Calu3 (cell line): ENCODE measurements at regions not wholly inside any gene's neighbourhood (a gene's known extent, or its start where the extent isn't known, plus 50 kb on each side); places are given as distances from the start of the nearest gene placed in this dataset.

Experiments
- BruUV-seq: library from RNA; stranded (reverse); fragments of 400-500 nt; replicated peaks from 2 replicates; lab custom pipeline; 2021; lab: Mats Ljungman, UMichigan
- CTCF ChIA-PET: fragments of 300-600 bp; sonication (Branson Sonifier 250); formaldehyde crosslinking; loops from one replicate; lab custom pipeline; 2022; ENCODE audit warnings: antibody characterized with exemption; lab: Charles Lee
- DNase-seq: peaks from one replicate; pipeline ENCODE4 v3.0.0; 2022
- H3K27ac Mint-ChIP-seq: one replicate; pipeline ENCODE4 v1.8.0; 2022; ENCODE audit warnings: mixed read lengths; ENCODE audit not compliant: unreplicated experiment
- H3K27me3 Mint-ChIP-seq: one replicate; pipeline ENCODE4 v1.8.0; 2022; ENCODE audit warnings: mixed read lengths; ENCODE audit not compliant: unreplicated experiment
- H3K36me3 Mint-ChIP-seq: one replicate; pipeline ENCODE4 v1.8.0; 2022; ENCODE audit warnings: mild to moderate bottlenecking, moderate library complexity, mixed read lengths; ENCODE audit not compliant: insufficient read depth, unreplicated experiment
- H3K4me1 Mint-ChIP-seq: one replicate; pipeline ENCODE4 v1.8.0; 2022; ENCODE audit warnings: mild to moderate bottlenecking, low read depth, mixed read lengths; ENCODE audit not compliant: unreplicated experiment
- H3K4me3 Mint-ChIP-seq: one replicate; pipeline ENCODE4 v1.8.0; 2022; ENCODE audit warnings: mild to moderate bottlenecking, low read depth, moderate library complexity, mixed read lengths; ENCODE audit not compliant: unreplicated experiment
- H3K9me3 Mint-ChIP-seq: one replicate; pipeline ENCODE4 v1.8.0; 2022; ENCODE audit warnings: low read depth, mixed read lengths; ENCODE audit not compliant: unreplicated experiment
- intact Hi-C: fragments of 100-400 bp; cut with micrococcal nuclease; formaldehyde crosslinking; loops from one replicate; pipeline ENCODE4 v1.10.0; 2022; ENCODE audit not compliant: unreplicated experiment
- TF ChIP-seq, protein P1 (sequence below): fragments of 200-600 bp; IDR thresholded peaks from one replicate; pipeline ENCODE4 v1.8.0; 2022; ENCODE audit warnings: antibody characterized with exemption; ENCODE audit not compliant: unreplicated experiment

DNA sequence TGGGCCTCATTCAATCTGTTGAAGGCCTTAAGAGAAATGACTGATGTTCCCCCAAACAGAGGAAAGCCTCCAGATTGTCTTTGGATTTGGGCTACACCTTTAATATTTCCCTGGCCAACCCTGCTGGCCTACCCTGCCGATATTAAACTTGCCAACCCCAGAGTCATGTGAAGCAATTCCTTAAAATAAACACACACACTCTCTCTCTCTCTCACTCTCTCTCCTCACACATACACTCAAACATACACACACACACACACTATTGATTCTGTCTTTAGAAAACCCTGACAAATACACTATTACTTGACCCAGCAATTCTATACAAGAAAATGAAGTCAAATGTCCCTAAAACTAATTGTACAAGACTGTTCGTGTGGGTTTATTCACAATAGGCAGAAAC, 109.9 kb upstream of the ST8SIA2 start:
- no peaks in the 10 kb centered on the region for H3K36me3 Mint-ChIP-seq
- no peaks in the 10 kb centered on the region for H3K9me3 Mint-ChIP-seq
- intact Hi-C loops: no loop called here
- DNase-seq: no peak
- CTCF ChIA-PET: no interaction called here
- no peak overlapping the region for H3K4me3 Mint-ChIP-seq
- no TSS peak for BruUV-seq
- H3K4me1 Mint-ChIP-seq: no peaks in the 10 kb centered on the region
- TF ChIP-seq, protein P1, sequence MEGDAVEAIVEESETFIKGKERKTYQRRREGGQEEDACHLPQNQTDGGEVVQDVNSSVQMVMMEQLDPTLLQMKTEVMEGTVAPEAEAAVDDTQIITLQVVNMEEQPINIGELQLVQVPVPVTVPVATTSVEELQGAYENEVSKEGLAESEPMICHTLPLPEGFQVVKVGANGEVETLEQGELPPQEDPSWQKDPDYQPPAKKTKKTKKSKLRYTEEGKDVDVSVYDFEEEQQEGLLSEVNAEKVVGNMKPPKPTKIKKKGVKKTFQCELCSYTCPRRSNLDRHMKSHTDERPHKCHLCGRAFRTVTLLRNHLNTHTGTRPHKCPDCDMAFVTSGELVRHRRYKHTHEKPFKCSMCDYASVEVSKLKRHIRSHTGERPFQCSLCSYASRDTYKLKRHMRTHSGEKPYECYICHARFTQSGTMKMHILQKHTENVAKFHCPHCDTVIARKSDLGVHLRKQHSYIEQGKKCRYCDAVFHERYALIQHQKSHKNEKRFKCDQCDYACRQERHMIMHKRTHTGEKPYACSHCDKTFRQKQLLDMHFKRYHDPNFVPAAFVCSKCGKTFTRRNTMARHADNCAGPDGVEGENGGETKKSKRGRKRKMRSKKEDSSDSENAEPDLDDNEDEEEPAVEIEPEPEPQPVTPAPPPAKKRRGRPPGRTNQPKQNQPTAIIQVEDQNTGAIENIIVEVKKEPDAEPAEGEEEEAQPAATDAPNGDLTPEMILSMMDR: no peak
- H3K27me3 Mint-ChIP-seq: peaks cover 14% of the 10 kb centered on the region
- no peak overlapping the region for H3K27ac Mint-ChIP-seq

DNA sequence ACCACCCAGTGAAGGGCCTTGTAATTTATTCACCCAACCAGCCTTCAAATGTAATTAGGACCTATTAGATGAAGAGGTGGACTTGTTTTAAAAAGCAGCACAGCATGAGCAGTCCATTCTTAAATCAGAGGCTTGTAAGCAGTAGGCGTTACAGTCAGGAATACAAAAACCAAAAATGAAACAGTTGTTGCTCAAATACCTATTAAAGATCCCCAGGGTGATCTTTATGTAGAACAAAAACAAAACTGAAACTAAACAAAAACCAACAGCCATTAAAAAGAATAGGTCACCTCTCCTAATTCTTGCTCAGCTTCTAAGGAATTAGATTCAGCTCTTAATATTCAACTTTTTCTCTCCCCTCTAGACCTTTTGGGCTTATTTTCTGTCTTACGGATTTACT, 104.9 kb upstream of the ST8SIA2 start:
- H3K4me1 Mint-ChIP-seq: no peaks in the 10 kb centered on the region
- H3K4me3 Mint-ChIP-seq: no peak overlapping the region
- H3K36me3 Mint-ChIP-seq: no peaks in the 10 kb centered on the region
- H3K27me3 Mint-ChIP-seq: peaks cover 42% of the 10 kb centered on the region
- BruUV-seq: no TSS peak
- CTCF ChIA-PET: no interaction called here
- intact Hi-C loops: no loop called here
- TF ChIP-seq, protein P1: no peak
- no peak for DNase-seq
- no peaks in the 10 kb centered on the region for H3K9me3 Mint-ChIP-seq
- no peak overlapping the region for H3K27ac Mint-ChIP-seq

DNA sequence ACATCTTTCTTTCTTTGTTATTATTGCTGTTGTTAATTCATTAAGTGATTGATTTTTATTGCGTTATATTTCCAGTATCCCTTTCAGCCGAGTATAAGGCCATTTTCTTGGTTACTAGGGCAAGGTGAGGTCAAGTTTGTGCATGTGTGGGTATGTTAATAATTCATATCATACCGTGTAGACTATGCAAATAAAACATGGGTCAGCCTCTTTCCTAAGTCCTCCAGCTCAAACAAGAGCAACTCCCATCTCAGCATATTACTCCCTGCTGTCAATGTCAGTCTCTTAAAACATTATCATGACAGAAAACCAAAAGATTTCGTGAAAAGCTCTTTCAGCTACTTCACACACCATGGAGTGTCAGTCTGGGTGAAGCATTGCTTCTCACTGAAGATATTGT, 103.9 kb upstream of the ST8SIA2 start:
- DNase-seq: no peak
- no peaks in the 10 kb centered on the region for H3K4me1 Mint-ChIP-seq
- H3K9me3 Mint-ChIP-seq: no peaks in the 10 kb centered on the region
- peaks cover 43% of the 10 kb centered on the region for H3K27me3 Mint-ChIP-seq
- intact Hi-C loops: no loop called here
- H3K27ac Mint-ChIP-seq: no peak overlapping the region
- no peaks in the 10 kb centered on the region for H3K36me3 Mint-ChIP-seq
- TF ChIP-seq, protein P1: no peak
- H3K4me3 Mint-ChIP-seq: no peak overlapping the region
- no TSS peak for BruUV-seq
- CTCF ChIA-PET: no interaction called here

DNA sequence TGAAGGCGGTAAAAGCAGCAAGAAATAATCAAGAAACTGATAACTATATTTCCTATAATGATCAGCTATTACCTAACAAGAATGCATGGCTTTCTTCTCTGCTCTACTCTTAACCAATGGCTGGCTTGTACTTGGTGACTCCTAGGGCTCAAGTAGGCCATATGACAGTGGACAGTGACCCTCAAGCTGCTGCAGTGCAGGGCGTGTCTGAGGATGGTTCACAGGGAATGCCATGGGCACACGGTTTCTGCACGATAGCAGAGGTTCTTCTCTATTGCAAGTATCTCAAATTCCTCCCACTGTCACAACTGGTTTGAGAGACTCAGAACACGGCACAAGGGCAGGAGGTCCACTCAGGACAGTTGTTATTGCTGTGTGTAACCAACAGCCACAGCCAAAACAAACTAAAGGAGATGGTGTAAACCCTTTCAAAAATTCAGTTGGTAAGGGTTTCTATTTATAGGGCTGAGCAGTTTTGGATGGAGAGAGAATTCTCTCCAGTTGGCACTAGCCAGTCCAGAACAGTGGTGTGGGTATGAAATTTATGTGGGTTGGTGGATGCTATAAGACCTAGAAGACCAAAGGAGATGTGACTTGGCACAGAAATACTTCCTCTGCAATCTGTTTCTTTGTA, 103.2 kb upstream of the ST8SIA2 start:
- TF ChIP-seq, protein P1: no peak
- no TSS peak for BruUV-seq
- no peak for DNase-seq
- H3K9me3 Mint-ChIP-seq: no peaks in the 10 kb centered on the region
- H3K27me3 Mint-ChIP-seq: peaks cover 50% of the 10 kb centered on the region
- intact Hi-C loops: no loop called here
- H3K4me1 Mint-ChIP-seq: no peaks in the 10 kb centered on the region
- no peak overlapping the region for H3K27ac Mint-ChIP-seq
- no peak overlapping the region for H3K4me3 Mint-ChIP-seq
- CTCF ChIA-PET: no interaction called here
- no peaks in the 10 kb centered on the region for H3K36me3 Mint-ChIP-seq
